Coronary artery (tissue), 2 donors: ENCODE measurements at regions not wholly inside any gene's neighbourhood (a gene's known extent, or its start where the extent isn't known, plus 50 kb on each side); places are given as distances from the start of the nearest gene placed in this dataset.

Experiments
- DNase-seq: peaks from one replicate; pipeline ENCODE4 v3.0.0-alpha.2; 2017; ENCODE audit warnings: low spot score
- H3K27ac ChIP-seq, 2 donors: fragments of 200-600 bp; sonication (generic); one replicate each; pipeline ENCODE4 v1.5.1; 2016 to 2019
- H3K4me3 ChIP-seq: fragments of 200-600 bp; sonication (generic); 2 replicates; pipeline ENCODE4 v1.5.1; 2016; ENCODE audit warnings: mild to moderate bottlenecking, moderate library complexity
- TF ChIP-seq, protein P1 (sequence below): fragments of 200-600 bp; sonication (generic); IDR thresholded peaks from one replicate; pipeline ENCODE4 v1.5.1; 2019; ENCODE audit warnings: antibody characterized with exemption

DNA sequence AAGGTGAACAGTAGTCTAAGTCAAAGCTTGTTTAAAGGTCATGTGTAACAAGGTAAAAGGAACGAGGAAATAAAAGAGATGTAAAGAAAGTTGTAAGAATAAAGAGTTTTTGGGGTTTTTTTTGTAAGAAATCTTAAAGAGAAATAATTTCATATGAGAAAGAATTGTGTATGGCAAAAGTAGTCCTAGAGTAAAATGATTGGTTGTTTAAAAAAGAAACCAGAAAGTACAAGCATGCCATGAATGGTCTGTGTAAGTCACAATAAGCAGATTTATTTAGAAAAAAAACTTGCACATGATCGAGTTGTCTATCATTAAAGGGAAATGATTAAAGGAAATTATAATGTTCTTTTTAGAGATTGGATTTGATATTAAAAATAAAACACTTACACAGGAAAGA is 172.6 kb upstream of the TUSC1 start:
- TF ChIP-seq, protein P1, sequence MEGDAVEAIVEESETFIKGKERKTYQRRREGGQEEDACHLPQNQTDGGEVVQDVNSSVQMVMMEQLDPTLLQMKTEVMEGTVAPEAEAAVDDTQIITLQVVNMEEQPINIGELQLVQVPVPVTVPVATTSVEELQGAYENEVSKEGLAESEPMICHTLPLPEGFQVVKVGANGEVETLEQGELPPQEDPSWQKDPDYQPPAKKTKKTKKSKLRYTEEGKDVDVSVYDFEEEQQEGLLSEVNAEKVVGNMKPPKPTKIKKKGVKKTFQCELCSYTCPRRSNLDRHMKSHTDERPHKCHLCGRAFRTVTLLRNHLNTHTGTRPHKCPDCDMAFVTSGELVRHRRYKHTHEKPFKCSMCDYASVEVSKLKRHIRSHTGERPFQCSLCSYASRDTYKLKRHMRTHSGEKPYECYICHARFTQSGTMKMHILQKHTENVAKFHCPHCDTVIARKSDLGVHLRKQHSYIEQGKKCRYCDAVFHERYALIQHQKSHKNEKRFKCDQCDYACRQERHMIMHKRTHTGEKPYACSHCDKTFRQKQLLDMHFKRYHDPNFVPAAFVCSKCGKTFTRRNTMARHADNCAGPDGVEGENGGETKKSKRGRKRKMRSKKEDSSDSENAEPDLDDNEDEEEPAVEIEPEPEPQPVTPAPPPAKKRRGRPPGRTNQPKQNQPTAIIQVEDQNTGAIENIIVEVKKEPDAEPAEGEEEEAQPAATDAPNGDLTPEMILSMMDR: no peak
- no peak for DNase-seq
- Histone ChIP-seq H3K27ac (no peak overlapping the region), H3K4me3 (no peak overlapping the region)

DNA sequence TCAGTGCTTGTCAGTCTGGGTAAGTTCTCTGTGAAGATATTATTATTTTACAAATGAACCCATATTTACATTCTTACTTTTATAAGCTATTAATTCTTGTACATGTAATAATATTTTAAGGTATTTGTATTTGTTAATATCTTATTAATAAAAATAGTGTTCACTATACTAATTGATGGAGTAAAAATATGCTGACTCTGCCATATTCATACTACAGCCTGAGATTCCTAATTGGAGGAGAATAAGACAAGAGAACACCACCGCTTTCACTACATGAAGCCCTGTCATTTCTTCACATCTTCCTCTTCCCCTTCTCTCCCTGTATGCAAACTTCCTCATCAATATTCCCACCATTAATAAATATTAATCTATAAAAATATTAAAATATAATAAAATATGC is 167.6 kb upstream of the TUSC1 start:
- no peak overlapping the region for H3K4me3 ChIP-seq
- DNase-seq: no peak
- TF ChIP-seq, protein P1: no peak
- H3K27ac ChIP-seq: no peak overlapping the region

DNA sequence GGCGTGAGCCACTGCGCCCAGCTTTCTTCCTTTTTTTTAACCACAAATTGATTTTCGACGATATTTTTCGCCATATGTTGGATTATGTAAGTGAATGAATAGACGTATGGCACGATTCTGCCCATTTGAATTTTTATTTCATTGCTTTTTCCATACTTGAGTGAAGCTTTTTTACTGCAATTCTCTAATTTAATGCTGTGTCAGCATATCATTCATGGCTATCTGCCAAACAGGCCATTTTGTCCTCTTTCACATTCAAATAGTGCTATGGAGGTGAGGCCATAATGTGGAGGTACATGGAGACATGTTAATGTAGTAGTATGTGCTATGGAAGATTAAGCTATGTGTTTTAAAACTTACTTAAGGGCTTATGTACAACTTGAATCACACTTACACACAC is 152.1 kb upstream of the TUSC1 start:
- Histone ChIP-seq H3K27ac (no peak overlapping the region), H3K4me3 (no peak overlapping the region)
- TF ChIP-seq, protein P1: no peak
- DNase-seq: no peak

DNA sequence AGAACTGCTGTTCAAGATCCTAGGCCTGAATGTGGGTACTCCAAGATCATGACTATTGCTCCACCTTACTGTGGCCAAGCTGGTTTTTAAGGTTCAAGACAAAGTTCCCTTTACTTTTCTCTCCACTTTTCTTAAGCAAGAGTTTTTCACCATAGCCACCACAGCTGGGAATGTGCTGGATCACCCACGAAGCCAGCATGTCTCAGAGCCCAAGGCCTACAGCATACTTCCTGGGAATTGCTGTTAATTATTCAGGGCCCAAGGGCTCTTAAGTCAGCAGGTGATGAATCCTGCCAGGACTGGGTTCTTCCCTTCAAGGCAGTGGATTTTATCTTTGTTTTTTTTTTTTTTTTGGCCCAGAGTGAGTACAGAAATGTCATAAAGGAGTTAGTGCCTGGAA is 149.4 kb upstream of the TUSC1 start:
- H3K27ac ChIP-seq: no peak overlapping the region
- H3K4me3 ChIP-seq: no peak overlapping the region
- no peak for DNase-seq
- TF ChIP-seq, protein P1: no peak

DNA sequence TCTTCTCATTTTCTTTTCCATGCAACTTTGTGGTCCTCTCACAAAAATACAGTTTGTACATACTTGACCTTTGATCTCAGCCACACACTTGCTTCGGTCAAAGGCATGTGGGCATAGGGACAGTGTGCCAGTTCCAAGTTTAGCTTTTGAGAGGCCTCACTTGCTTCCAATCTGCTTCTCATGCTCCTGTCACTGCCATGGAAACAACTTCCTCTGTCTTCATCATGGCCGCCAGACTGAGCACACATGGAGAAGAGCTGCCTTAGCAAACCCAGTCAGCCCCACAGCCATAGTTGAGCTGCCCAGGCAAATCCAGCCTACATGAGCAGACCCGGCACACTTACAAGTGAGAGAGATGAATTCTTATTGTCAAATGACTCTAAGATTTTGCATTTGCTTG is 138.2 kb upstream of the TUSC1 start:
- TF ChIP-seq, protein P1: no peak
- no peak overlapping the region for H3K27ac ChIP-seq
- H3K4me3 ChIP-seq: no peak overlapping the region
- no peak for DNase-seq

DNA sequence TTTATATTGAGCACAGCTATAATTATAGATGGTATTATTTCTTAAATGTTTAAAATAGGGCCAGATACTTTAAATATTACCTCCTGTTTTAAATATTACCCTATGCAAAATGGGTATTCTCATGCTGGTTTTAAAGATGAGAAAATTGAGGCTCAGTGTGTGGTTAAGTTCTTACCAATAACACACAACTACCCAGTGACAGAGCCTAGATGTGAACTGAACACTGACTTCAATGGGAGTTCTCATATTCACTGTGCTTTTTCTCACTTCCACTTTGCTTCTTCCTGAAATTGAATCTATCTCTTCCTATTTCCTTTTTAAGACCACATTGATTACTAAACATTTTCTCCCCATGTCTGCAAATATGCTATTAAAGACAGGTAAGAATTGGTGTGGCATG is 135.8 kb upstream of the TUSC1 start:
- no peak overlapping the region for H3K4me3 ChIP-seq
- DNase-seq: no peak
- TF ChIP-seq, protein P1: no peak
- H3K27ac ChIP-seq: no peak overlapping the region

DNA sequence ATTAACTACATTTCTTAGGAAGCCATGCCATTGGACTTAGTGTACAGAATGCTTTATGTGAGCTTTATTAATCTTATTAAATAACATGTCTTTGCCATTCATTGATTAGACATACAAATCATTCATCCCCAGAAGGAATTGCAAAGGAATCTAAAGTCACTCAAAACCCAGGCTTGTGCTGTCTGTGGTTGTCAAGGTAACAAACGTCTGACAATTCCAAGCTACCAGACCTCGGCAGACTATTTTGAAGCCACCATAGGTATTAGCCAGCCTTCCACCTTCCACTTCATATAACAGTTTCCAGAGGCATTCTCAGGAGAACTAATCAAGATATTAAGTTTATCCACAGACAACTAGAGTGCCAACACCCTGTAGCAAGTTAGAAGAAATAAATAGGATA is 135.2 kb upstream of the TUSC1 start:
- Histone ChIP-seq H3K27ac (no peak overlapping the region), H3K4me3 (no peak overlapping the region)
- TF ChIP-seq, protein P1: no peak
- no peak for DNase-seq
